GM21529 (cell line): ENCODE measurements at regions not wholly inside any gene's neighbourhood (a gene's known extent, or its start where the extent isn't known, plus 50 kb on each side); places are given as distances from the start of the nearest gene placed in this dataset.
"Not testable (repeated sequence)": the region's sequence is repeated elsewhere in the genome, so short reads cannot be mapped to it uniquely, and the experiment has no call there.

Source experiments
- ATAC-seq: cut with Tn5 transposase; IDR thresholded peaks from one replicate; pipeline ENCODE4 v1.9.1; 2021; ENCODE audit not compliant: unreplicated experiment

DNA sequence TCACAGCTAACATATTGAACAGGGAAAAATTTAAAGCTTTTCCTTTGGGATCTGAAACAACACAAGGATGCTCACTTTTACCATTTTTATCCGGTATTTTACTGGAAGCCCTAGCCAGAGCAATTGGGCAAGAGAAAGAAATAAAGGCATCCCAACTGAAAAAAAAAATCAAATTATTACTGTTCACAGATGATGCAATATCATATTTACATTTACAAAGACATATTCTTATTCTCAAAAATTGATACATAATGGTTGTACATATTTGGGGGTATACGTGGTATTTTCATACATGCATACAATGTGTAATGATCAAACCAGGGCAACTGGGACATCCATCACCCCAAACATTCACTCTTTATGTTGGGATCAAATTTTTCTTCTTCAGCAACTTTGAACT is 337.0 kb upstream of the SLC7A11 start:
- no peak for ATAC-seq

DNA sequence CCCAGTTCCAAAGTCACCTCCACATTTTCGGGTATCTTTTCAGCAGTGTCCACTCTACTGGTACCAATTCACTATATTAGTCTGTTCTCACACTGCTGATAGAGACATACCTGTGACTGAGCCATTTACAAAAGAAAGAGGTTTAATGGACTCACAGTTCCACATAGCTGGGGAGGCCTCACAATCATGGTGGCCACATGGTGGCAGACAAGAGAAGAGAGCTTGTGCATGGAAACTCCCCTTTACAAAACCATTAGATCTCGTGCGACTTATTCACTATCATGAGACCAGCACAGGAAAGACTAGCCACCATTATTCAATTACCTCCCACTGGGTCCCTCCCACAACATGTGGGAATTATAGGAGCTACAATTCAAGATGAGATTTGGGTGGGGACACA is 335.7 kb upstream of the SLC7A11 start:
- not testable (repeated sequence) for ATAC-seq

DNA sequence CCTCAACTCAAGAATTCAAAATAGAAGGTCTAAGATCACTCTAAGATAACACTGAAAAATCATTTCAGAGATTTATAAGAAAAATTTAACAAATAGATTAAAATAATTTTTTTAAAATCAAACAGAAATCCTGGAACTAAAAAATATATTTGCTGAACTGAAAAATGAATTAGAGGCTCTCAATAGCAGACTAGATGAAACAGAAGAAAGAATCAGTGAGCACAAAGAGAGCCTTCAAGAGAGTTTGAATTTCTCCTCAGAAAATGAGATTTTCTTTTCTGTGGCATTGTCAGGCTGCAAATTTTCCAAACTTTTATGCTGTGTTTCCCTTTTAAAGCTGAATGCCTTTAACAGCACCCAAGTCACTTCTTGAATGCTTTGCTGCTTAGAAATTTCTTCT is 335.0 kb upstream of the SLC7A11 start:
- ATAC-seq: no peak

DNA sequence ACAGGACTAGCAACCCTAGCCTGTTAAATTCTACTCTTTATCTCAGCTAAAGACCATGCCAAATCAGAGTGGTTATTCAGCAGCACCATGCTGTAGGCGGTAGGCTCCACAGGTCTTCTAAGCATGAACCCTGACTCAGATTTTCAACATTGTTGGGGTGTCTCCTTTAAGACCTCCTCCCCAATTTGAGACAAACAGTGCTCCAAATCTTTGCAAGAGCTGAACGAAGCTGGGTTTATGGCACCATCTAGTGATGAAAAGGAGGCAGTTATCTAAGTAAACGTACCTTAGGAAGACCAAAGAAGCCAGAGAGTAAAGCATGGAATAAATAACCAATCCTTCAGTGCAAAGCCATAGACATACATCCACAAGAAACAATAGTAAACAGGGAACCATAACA is 334.5 kb upstream of the SLC7A11 start:
- ATAC-seq: no peak

DNA sequence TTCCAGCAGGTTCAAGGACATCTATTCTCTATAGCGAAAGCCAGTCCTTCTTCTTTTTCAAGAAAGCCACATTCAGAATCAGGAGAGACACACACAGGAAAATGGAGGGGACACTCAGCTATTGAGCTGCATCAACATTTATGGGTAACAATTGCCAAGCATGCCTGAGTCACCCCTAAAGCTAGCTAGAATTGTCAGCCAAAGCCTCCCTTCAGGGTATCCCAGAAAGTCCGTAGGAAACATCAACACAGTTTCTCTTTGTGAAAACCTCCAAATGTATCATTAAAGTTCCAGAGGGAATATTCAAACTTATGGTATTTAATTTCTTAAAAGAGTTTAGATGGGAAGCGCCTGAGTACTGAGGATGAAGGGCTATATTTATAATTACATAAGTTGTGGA is 331.1 kb upstream of the SLC7A11 start:
- no peak for ATAC-seq

DNA sequence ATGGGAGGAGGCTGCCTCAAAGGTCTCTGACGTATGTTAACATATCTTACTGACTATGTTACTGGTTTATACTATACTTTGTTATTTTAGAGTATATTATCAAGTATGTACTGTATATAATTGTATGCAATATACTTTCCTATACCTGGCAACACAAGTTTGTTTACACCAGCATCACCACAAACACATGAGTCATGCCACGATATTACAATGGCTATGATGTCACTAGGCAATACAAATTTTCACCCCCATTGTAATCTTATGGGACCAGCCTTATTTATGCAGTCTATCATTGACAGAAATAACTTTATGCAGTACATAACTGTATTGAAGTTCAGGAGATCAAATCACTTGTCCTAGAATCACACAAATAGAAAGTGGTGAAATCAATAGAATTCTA is 329.9 kb upstream of the SLC7A11 start:
- ATAC-seq: no peak

DNA sequence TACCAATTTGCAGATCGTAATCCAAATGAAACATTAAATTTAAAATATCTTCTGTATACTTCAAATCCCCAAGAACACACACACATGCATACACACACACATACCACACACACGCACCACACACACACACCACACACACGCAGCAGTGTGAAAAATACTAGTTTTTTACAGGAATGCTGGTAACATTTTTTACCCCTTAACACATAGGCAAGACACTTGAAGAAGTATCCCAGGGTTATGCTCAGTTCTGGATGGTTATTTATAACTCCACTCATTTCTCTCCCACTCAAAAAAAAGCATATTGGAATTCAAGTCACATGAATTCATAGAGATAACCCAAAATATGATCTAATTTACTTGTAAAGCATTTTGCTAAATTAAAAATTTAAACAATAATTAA is 325.5 kb upstream of the SLC7A11 start:
- ATAC-seq: no peak

DNA sequence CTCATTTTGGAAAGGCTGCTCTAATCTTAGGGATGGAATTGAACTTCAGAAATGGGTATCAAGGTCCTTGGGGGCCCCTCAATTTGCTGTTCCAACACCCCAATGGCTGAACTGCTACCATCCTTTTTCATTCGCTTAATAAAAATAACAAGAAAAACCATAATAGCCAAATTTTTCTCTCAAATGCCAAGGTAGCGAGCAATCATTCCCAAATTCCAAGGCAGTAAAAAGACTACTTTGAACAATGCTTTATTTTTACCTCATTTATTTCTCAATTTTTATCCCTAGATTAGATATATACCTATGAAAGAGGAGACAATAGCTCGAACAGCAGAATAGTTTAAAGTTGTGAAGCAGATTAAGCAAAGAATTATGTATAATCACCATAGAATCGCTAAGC is 323.4 kb upstream of the SLC7A11 start:
- ATAC-seq: no peak

DNA sequence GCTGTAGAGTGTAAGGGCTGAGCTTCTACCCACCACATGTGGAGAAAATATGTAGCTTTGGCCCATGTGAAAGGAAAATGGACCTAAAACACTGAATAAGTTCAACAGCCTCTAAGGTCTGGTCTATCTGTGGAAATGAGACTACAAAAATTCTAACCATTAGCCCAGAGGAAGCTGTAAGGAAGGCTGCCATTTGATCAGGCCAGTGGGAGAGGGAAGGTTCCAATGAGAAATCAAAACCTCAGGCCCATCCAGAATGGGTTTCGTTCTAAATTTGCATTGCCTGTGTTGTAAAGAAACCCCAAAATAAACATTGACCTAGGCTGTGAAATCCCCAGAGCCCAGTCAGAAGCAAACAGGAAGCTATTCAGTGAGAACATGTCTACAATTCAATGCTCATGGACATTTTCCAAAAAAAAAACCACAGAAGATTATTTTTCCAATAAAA is 320.4 kb upstream of the SLC7A11 start:
- ATAC-seq: peak; percentile 67

DNA sequence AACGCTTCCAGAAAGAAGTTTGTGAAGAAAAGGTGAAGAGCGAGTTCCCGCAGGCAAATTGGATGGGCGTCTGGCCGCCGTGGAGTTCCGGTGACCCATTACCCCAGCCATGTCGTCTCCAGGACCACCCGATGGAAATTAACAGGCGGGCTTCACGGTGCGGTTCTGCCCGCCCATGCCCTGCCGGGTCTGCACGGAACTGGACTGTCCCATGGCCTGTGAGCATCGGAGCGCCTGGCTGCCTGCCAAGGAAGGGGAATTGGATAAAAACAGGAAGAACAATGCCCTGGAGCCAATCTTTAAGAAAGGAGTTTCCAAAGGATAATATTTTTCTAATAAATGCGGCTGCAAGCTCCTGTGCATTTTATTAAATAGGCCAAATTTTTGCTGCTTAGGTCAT is 319.8 kb upstream of the SLC7A11 start:
- ATAC-seq: no peak

DNA sequence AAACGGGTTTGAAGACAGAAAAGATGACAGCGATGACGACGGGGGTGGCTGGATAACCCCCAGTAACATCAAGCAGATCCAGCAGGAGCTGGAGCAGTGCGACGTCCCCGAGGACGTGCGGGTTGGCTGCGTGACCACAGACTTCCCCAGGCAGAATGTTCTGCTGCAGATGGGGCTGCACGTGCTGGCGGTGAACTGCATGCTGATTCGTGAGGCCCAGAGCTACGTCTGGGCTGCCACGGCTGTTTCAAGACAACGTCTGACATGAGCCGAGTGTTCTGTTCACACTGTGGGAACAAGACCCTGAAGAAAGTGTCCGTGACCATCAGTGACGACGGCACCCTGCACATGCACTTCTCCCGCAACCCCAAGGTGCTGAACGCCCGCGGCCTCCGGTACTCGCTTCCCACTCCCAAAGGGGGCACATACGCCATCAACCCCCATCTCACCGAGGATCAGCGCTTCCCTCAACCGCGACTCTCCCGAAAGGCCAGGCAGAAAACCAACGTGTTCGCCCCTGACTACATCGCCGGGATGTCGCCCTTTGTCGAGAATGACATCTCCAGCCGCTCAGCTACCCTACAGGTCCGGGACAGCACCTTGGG is 319.2 kb upstream of the SLC7A11 start:
- no peak for ATAC-seq

DNA sequence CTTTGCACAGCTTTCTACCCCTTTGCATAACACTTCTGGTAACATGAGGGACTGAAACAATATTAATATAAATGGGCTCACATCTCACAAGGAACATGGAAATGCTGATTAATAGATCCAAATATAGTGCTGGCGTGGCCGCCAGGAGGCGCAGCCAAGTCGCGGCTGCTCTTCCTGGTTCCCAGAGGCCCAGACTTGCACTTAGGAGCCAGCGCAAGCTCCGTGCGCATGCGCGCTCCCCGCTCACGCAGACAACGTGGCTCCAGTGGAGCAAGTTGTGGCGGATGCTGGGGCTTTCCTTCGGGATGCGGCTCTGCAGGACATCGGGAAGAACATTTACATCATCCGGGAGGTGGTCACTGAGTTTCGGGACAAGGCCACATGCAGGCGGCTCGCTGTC is 318.3 kb upstream of the SLC7A11 start:
- ATAC-seq: no peak

DNA sequence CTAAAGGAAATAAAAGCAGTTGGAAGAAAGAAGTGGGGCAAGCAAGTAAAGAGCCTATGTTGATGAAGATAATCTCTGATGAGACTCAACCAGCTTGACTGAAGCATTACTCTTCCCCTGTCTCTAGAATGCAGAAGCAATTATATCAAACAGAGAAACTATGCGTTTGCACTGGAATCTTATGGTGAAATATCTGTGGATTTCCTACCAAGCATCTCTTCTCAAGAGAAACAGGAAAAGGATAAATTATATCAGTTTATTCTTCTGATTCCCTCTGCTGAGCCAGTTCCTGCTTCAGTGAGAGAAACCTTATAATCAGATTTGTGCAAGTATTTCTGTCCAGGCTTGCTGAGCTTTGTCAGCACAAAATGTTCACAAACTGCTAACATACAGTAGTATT is 316.7 kb upstream of the SLC7A11 start:
- no peak for ATAC-seq

DNA sequence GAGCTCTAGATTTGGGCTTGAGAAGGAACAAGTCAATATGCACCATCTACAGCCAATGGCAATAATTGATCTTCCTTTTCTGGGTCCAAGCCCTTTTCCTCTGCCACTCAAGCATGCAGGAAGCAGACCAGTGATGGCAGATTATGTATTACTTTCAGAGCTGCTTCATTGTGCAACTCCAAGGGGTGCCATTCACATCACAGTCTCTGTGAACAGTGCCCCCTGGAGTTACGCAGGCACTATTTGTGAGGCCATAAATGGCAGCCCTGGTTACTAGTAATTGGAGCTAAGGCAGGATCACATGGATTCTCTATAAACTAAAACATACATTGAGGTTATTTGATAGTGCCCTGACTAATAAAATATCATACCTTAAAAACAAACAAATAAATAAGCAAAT is 313.4 kb upstream of the SLC7A11 start:
- peak; percentile 90 for ATAC-seq

DNA sequence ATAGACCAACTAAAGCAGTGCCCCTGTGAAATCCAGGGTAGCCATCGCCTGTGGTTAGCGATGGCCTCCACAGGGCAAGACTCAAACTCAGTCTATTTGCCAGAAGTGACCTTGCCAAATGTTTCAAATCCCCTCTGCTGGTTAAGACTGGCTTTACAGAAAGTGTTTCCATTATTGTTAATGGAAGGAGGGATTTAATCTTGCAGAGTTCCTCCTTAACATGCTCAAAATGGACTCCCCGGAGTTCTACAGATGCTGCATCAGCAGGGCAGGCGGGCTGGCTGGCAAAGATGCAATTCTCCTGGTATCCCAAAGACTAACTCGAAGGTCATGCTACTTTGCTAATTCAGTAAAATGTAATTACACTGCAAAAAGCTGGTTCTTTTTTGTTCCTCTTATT is 313.0 kb upstream of the SLC7A11 start:
- ATAC-seq: no peak

DNA sequence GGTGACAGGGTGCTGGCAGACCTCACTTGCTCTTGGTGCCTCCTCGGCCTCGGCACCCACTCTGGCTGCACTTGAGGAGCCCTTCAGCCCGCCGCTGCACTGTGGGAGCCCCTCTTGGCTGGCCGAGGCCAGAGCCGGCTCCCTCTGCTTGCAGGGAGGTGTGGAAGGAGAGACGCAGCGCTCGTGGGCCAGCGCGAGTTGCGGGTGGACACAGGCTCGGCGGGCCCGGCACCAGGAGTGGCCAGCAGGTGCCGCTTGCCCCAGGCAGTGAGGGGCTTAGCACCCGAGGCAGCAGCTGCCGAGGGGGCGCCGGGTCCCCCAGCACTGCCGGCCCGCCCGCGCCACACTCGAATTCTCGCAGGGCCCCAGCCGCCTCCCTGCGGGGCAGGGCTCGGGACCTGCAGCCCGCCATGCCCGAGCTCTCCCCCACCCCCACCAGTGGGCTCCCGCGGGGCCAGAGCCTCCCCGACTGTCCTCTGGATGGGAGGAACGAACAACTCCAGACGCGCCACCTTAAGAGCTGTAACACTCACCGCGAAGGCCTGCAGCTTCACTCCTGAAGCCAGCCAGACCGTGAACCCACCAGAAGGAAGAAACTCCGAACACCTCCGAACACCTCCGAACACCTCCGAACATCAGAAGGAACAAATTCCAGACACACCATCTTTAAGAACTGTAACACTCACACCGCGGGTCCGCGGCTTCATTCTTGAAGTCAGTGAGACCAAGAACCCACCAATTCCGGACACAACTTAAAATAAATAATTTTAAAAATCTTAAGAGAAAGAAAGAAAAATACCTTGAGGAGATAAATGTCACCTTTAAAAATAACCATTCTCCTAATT is 311.1 kb upstream of the SLC7A11 start:
- ATAC-seq: no peak

DNA sequence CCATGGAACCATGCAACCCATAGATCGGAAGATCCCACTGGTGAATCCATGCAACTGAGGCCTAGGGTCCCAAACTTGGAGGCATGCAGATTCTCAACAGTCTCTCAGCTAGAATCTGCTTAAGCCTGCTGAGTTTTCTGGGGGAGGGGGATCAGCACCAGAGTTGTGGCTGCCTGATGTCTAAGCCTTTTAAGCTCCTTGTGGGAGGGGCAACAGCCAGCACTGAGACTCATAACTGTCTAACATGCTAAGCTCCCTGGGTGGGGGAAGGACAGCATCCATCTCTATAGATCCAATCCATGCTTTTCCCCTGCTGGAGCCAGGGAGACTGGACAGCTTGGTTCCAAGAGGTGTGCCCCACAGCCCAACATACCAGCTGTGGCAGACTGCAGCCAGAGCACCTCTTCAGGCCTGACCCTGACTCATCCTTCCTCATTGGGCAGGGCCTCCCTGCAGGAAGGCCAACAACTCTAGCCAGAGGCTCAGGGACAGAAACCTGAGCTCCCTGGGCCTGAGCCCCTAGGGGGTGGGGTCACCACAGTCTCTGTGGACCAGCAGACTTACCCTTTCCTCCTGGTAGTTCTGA is 300.1 kb upstream of the SLC7A11 start:
- no peak for ATAC-seq

DNA sequence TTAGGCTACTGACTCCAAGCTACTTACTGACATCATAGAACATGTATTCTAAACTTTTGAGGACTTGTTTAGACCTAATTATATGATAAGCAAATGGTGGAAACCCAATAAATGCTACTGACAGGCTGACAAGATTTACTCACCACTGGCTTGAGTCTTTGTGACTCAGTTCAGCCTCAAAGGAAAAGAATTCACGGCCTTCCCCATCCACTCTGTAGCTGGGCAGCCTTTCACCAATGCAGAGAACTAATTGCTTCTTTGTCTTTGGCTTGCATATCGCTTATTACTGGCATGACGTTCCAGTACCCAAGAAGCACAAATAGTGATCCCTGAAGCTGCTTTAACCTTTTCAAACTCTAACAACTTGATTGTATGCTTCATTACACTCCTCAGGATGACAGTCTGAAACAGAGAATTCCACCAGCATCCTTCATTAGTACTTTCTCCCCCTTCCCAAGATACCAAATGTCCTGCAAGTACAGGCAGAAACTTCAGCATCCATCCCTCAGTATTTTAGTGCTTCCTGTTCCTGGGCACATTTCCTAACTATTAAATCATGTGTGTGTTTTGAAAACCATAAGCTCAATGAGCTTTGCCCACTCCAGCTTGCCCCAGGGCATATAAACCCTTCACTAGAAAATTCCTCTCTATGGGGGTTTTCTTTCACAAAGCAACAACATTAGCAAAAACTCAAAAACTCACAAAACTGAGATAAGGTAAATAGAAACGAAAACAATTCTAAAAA is 298.1 kb upstream of the SLC7A11 start:
- ATAC-seq: no peak

DNA sequence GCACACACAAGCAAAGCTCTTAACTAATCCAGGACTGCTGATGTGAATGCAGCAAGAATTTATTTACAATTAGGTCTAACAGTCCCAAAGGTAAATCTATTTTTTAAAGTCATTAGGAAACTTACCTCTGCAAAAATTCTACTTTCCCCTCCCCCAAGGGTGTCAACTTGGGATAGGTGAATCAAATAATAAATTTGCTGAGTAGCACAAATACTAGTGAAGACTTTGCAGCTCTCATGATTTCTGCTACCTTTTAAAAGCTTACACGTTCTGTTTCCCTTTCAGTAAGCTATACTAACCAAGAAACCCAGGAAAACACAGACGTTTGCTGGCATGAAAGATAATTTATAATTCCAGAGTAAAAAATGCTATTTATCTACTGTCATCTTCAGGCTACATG is 296.6 kb upstream of the SLC7A11 start:
- no peak for ATAC-seq

DNA sequence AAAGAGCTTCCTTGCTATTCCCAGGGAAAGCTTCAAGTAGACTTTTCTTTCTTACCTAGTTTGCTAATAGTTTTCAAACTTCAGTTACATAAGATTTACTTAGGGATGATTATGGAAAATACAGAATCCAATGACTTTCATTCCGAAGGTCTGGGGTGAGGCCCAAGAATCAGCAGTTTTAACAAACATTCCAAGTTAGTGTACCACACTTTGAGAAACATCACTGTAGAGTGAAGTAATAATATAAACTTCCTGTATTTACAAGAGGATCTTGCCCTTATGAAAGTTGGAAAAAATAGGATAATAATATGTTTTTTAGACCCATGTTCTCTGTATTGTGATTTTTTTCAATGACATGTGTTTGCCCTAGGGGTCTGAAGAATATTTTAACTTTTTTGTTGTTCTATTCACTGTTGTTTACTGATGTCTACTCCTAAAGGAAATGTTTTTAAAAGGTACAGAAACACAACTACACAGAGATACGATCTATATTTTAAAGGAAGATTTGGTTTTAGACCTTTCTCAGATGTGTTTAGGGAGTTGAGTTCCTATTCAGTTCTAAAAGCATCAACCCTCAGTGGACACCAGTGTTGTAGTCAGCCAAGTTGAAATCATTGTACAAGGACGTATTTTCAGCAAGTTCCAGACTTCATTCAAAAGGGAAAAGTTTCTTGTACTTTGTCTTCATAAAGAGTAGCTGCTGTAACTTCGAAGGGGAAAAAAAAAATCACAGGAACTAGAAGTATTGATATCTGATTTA is 295.8 kb upstream of the SLC7A11 start:
- ATAC-seq: no peak

DNA sequence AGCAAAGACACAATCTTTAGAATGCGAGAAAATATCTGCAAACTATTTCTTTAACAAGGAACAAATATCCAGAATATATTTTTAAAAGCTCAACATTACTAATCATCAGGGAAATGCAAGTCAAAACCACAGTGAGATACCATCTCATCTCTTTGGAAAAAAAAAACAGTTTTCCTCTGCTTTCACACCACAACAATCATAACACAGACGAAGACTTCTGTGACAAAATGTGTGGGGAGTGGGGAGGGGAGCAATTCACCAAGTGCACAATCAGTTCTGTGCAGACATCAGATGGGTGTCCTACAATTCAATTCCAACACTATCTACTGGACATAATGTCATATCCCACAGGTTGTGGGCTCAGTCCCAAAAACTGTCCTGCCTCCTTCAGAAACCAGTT is 293.2 kb upstream of the SLC7A11 start:
- ATAC-seq: no peak
